IMR-90 (cell line): ENCODE measurements at regions not wholly inside any gene's neighbourhood (a gene's known extent, or its start where the extent isn't known, plus 50 kb on each side); places are given as distances from the start of the nearest gene placed in this dataset.

Experiments used
- ATAC-seq: fragments of 200-7000 bp; cut with Tn5 transposase; 2 replicates; pipeline ENCODE4 v1.9.1; 2020; ENCODE audit warnings: low read depth, mild to moderate bottlenecking, moderate library complexity
- BruUV-seq: library from RNA; stranded (reverse); fragments of 400-500 nt; replicated peaks from 2 replicates; lab custom pipeline; 2021; lab: Mats Ljungman, UMichigan
- CTCF ChIA-PET: fragments of 300-600 bp; formaldehyde crosslinking; extraction: SDS; loops from one replicate; lab custom pipeline; 2021; ENCODE audit warnings: antibody characterized with exemption; lab: Yijun Ruan, JAX
- POLR2A ChIA-PET: fragments of 300-600 bp; sonication (Branson Sonifier 250); formaldehyde crosslinking; loops from one replicate; lab custom pipeline; 2022; ENCODE audit warnings: antibody characterized with exemption; ENCODE audit not compliant: unreplicated experiment; lab: Charles Lee
- DNase-seq: peaks from one replicate; pipeline ENCODE4 v3.0.0; 2013
- H2AFZ ChIP-seq: replicated peaks from 2 replicates; pipeline ENCODE3; 2013; ENCODE audit warnings: low read length, mild to moderate bottlenecking; ENCODE audit not compliant: poor library complexity
- H2AK5ac ChIP-seq: 2 replicates; pipeline ENCODE4 v1.6.1; 2013; ENCODE audit warnings: low read depth, low read length, inconsistent platforms
- H2AK9ac ChIP-seq: replicated peaks from 2 replicates; pipeline ENCODE3; 2013; ENCODE audit warnings: mild to moderate bottlenecking, low read depth, low read length, moderate library complexity; ENCODE audit not compliant: poor library complexity
- H2BK120ac ChIP-seq: 2 replicates; pipeline ENCODE4 v1.6.1; 2013; ENCODE audit warnings: low read depth, low read length, inconsistent platforms
- H2BK15ac ChIP-seq: 3 replicates; pipeline ENCODE4 v1.6.1; 2013; ENCODE audit warnings: low read depth, low read length, inconsistent platforms
- H2BK20ac ChIP-seq: 2 replicates; pipeline ENCODE4 v1.6.1; 2013; ENCODE audit warnings: low read depth, mild to moderate bottlenecking, inconsistent platforms, low read length, moderate library complexity
- H2BK5ac ChIP-seq: 2 replicates; pipeline ENCODE4 v1.6.1; 2013; ENCODE audit warnings: mild to moderate bottlenecking, low read depth, low read length, inconsistent platforms; ENCODE audit not compliant: poor library complexity, severe bottlenecking
- H3K14ac ChIP-seq: replicated peaks from 2 replicates; pipeline ENCODE4 v1.6.1; 2013; ENCODE audit warnings: low read depth, low read length, inconsistent platforms
- H3K18ac ChIP-seq: 2 replicates; pipeline ENCODE4 v1.6.1; 2013; ENCODE audit warnings: low read depth, low read length, control low read depth
- H3K23ac ChIP-seq: 2 replicates; pipeline ENCODE4 v1.6.1; 2013; ENCODE audit warnings: low read depth, low read length, inconsistent platforms
- H3K27ac ChIP-seq: 2 replicates; pipeline ENCODE4 v1.5.1; 2013; ENCODE audit warnings: mild to moderate bottlenecking, control low read depth, low read length; ENCODE audit not compliant: insufficient read depth
- H3K27me3 ChIP-seq: 2 replicates; pipeline ENCODE4 v1.6.1; 2013; ENCODE audit warnings: low read length; ENCODE audit not compliant: control insufficient read depth, insufficient read depth
- H3K36me3 ChIP-seq: 2 replicates; pipeline ENCODE4 v1.6.1; 2013; ENCODE audit warnings: low read length, mixed read lengths; ENCODE audit not compliant: control insufficient read depth, insufficient read depth
- H3K4ac ChIP-seq: 2 replicates; pipeline ENCODE4 v1.6.1; 2013; ENCODE audit warnings: low read depth, low read length, inconsistent platforms
- H3K4me1 ChIP-seq: 2 replicates; pipeline ENCODE4 v1.6.1; 2013; ENCODE audit warnings: low read length, mixed read lengths; ENCODE audit not compliant: control insufficient read depth, insufficient read depth
- H3K4me2 ChIP-seq: 2 replicates; pipeline ENCODE4 v1.6.1; 2013; ENCODE audit warnings: low read depth, mild to moderate bottlenecking, control low read depth, low read length, moderate library complexity
- H3K4me3 ChIP-seq: 2 replicates; pipeline ENCODE4 v1.5.1; 2013; ENCODE audit warnings: low read depth, mild to moderate bottlenecking, control low read depth, low read length, moderate library complexity; ENCODE audit not compliant: insufficient read depth
- H3K56ac ChIP-seq: 2 replicates; pipeline ENCODE4 v1.6.1; 2013; ENCODE audit warnings: low read length, inconsistent platforms; ENCODE audit not compliant: insufficient read depth; ENCODE audit errors: extremely low read depth
- H3K79me1 ChIP-seq, 2 experiments: 2 replicates each; pipeline ENCODE4 v1.6.1; 2013; ENCODE audit warnings: low read length in 2 of 2, inconsistent platforms in 1 of 2, low read depth in 1 of 2
- H3K9ac ChIP-seq: 2 replicates; pipeline ENCODE4 v1.6.1; 2013; ENCODE audit warnings: low read depth, low read length, control low read depth
- H3K9me1 ChIP-seq: 2 replicates; pipeline ENCODE4 v1.6.1; 2013; ENCODE audit warnings: low read length, inconsistent platforms; ENCODE audit not compliant: insufficient read depth
- H3K9me3 ChIP-seq: 2 replicates; pipeline ENCODE4 v1.6.1; 2013; ENCODE audit warnings: low read length; ENCODE audit not compliant: control insufficient read depth, insufficient read depth
- H4K20me1 ChIP-seq: 2 replicates; pipeline ENCODE4 v1.6.1; 2013; ENCODE audit warnings: low read length, inconsistent platforms; ENCODE audit not compliant: insufficient read depth
- H4K5ac ChIP-seq: 2 replicates; pipeline ENCODE4 v1.6.1; 2013; ENCODE audit warnings: mild to moderate bottlenecking, low read depth, low read length, control low read depth
- H4K8ac ChIP-seq, 2 experiments: 2 replicates each; pipeline ENCODE4 v1.6.1; 2013; ENCODE audit warnings: low read depth in 2 of 2, low read length in 2 of 2, control low read depth in 1 of 2, inconsistent platforms in 1 of 2
- H4K91ac ChIP-seq: 2 replicates; pipeline ENCODE4 v1.6.1; 2013; ENCODE audit warnings: low read depth, low read length, inconsistent platforms; ENCODE audit not compliant: insufficient read depth
- BHLHE40 ChIP-seq: fragments of 150-350 bp; IDR thresholded peaks from 2 replicates; pipeline ENCODE4 v1.6.1; 2016; ENCODE audit warnings: mild to moderate bottlenecking, low read depth, low read length
- CEBPB ChIP-seq: IDR thresholded peaks from 2 replicates; pipeline ENCODE4 v1.6.1; 2012; ENCODE audit warnings: low read depth, low read length, improper control_type of control experiment
- CHD1 ChIP-seq: IDR thresholded peaks from 2 replicates; pipeline ENCODE4 v1.6.1; 2012; ENCODE audit warnings: low read depth, low read length, improper control_type of control experiment
- FOS ChIP-seq: fragments of 150-350 bp; IDR thresholded peaks from 2 replicates; pipeline ENCODE4 v1.6.1; 2016; ENCODE audit warnings: low read depth, low read length
- MAFK ChIP-seq: IDR thresholded peaks from 2 replicates; pipeline ENCODE4 v1.6.1; 2012; ENCODE audit warnings: low read depth, low read length, improper control_type of control experiment
- MAZ ChIP-seq: IDR thresholded peaks from 2 replicates; pipeline ENCODE4 v1.6.1; 2012; ENCODE audit warnings: low read depth, mild to moderate bottlenecking, low read length, improper control_type of control experiment, moderate library complexity, borderline replicate concordance
- MXI1 ChIP-seq: IDR thresholded peaks from 2 replicates; pipeline ENCODE4 v1.6.1; 2012; ENCODE audit warnings: low read depth, mild to moderate bottlenecking, low read length, moderate library complexity, borderline replicate concordance
- NFE2L2 ChIP-seq: fragments of 150-350 bp; IDR thresholded peaks from 2 replicates; pipeline ENCODE4 v1.6.1; 2016; ENCODE audit warnings: low read depth, mild to moderate bottlenecking, low read length
- POLR2A ChIP-seq: IDR thresholded peaks from 2 replicates; pipeline ENCODE4 v1.6.1; 2012; ENCODE audit warnings: mild to moderate bottlenecking, low read depth, low read length
- RAD21 ChIP-seq: IDR thresholded peaks from 2 replicates; pipeline ENCODE4 v1.6.1; 2012; ENCODE audit warnings: low read length, improper control_type of control experiment
- RCOR1 ChIP-seq: IDR thresholded peaks from 2 replicates; pipeline ENCODE4 v1.6.1; 2012; ENCODE audit warnings: mild to moderate bottlenecking, low read length, improper control_type of control experiment; ENCODE audit not compliant: insufficient replicate concordance
- RFX5 ChIP-seq: IDR thresholded peaks from 2 replicates; pipeline ENCODE4 v1.8.0; 2012; ENCODE audit warnings: low read depth, mild to moderate bottlenecking, low read length, moderate library complexity
- SMC3 ChIP-seq: fragments of 150-350 bp; IDR thresholded peaks from 2 replicates; pipeline ENCODE4 v1.6.1; 2016; ENCODE audit warnings: low read depth, mild to moderate bottlenecking, antibody characterized with exemption, low read length, moderate library complexity
- WGBS, 2 experiments: methylation state at CpG; one replicate each; pipeline versions ENCODE4 v1.1.5 to v1.1.7; 2013; ENCODE audit warnings: missing lambda C conversion rate in 2 of 2; ENCODE audit not compliant: insufficient read length in 1 of 2; ENCODE audit errors: extremely low coverage in 2 of 2; 5-methylcytosine and 5-hydroxymethylcytosine counted together
- dilution Hi-C: fragments of 300-500 bp; cut with HindIII; formaldehyde crosslinking; loops from one replicate; pipeline ENCODE4 v1.14.3; 2018; ENCODE audit warnings: low sequenced_read_pairs; ENCODE audit not compliant: unreplicated experiment
- in situ Hi-C: fragments of 300-500 bp; cut with MboI; formaldehyde crosslinking; loops from 3 replicates; pipeline ENCODE4 v1.14.3; 2019; ENCODE audit warnings: low sequenced_read_pairs, inconsistent platforms, mixed read lengths
- intact Hi-C: fragments of 100-400 bp; cut with micrococcal nuclease; formaldehyde crosslinking; loops from 2 replicates; pipeline ENCODE4 v1.10.0; 2022
- TF ChIP-seq, protein P1 (sequence below): fragments of 150-350 bp; IDR thresholded peaks from 2 replicates; pipeline ENCODE4 v1.6.1; 2017; ENCODE audit warnings: mild to moderate bottlenecking, antibody characterized with exemption, low read length, low read depth
- TF ChIP-seq, protein P2 (sequence below): fragments of 150-350 bp; IDR thresholded peaks from 2 replicates; pipeline ENCODE4 v1.6.1; 2016; ENCODE audit warnings: low read depth, mild to moderate bottlenecking, low read length, moderate library complexity, borderline replicate concordance
- TF ChIP-seq, protein P3 (sequence below): conservative IDR thresholded peaks from 2 replicates; pipeline ENCODE4 v1.5.1; 2012; ENCODE audit warnings: mild to moderate bottlenecking, low read depth, low read length, improper control_type of control experiment

- Histone ChIP-seq H3K4me1 (no peaks in the 10 kb centered on the region), H2BK20ac (no peak overlapping the region), H2AK5ac (no peak overlapping the region), H3K4me2 (no peak overlapping the region), H3K18ac (no peak overlapping the region), H4K5ac (no peak overlapping the region), H3K79me1 (no peaks in the 10 kb centered on the region), H3K4me3 (no peak overlapping the region), H3K27me3 (no peaks in the 10 kb centered on the region), H3K9ac (no peak overlapping the region), H2BK120ac (no peak overlapping the region), H4K8ac (no peak overlapping the region), H3K23ac (no peak overlapping the region), H2AK9ac (no peak overlapping the region), H4K20me1 (no peaks in the 10 kb centered on the region), H2AFZ (no peak overlapping the region), H3K9me3 (no peaks in the 10 kb centered on the region), H3K9me1 (no peaks in the 10 kb centered on the region), H3K56ac (no peak overlapping the region), H2BK15ac (no peak overlapping the region), H2BK5ac (no peak overlapping the region), H3K36me3 (no peaks in the 10 kb centered on the region), H3K4ac (no peak overlapping the region), H3K27ac (no peak overlapping the region), H4K91ac (no peak overlapping the region), H3K14ac (no peak overlapping the region)
- TF ChIP-seq, protein P1, sequence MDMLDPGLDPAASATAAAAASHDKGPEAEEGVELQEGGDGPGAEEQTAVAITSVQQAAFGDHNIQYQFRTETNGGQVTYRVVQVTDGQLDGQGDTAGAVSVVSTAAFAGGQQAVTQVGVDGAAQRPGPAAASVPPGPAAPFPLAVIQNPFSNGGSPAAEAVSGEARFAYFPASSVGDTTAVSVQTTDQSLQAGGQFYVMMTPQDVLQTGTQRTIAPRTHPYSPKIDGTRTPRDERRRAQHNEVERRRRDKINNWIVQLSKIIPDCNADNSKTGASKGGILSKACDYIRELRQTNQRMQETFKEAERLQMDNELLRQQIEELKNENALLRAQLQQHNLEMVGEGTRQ, result no peak
- TF ChIP-seq FOS, result no peak
- TF ChIP-seq RAD21, result no peak
- TF ChIP-seq CEBPB, result no peak
- TF ChIP-seq, protein P2, sequence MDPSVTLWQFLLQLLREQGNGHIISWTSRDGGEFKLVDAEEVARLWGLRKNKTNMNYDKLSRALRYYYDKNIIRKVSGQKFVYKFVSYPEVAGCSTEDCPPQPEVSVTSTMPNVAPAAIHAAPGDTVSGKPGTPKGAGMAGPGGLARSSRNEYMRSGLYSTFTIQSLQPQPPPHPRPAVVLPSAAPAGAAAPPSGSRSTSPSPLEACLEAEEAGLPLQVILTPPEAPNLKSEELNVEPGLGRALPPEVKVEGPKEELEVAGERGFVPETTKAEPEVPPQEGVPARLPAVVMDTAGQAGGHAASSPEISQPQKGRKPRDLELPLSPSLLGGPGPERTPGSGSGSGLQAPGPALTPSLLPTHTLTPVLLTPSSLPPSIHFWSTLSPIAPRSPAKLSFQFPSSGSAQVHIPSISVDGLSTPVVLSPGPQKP, result no peak
- no peak for TF ChIP-seq RFX5
- no peak for TF ChIP-seq MXI1
- TF ChIP-seq, protein P3, sequence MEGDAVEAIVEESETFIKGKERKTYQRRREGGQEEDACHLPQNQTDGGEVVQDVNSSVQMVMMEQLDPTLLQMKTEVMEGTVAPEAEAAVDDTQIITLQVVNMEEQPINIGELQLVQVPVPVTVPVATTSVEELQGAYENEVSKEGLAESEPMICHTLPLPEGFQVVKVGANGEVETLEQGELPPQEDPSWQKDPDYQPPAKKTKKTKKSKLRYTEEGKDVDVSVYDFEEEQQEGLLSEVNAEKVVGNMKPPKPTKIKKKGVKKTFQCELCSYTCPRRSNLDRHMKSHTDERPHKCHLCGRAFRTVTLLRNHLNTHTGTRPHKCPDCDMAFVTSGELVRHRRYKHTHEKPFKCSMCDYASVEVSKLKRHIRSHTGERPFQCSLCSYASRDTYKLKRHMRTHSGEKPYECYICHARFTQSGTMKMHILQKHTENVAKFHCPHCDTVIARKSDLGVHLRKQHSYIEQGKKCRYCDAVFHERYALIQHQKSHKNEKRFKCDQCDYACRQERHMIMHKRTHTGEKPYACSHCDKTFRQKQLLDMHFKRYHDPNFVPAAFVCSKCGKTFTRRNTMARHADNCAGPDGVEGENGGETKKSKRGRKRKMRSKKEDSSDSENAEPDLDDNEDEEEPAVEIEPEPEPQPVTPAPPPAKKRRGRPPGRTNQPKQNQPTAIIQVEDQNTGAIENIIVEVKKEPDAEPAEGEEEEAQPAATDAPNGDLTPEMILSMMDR, result no peak
- no peak for TF ChIP-seq RCOR1
- TF ChIP-seq MAZ, result no peak
- no peak for TF ChIP-seq NFE2L2
- no peak for TF ChIP-seq MAFK
- no peak for TF ChIP-seq BHLHE40
- TF ChIP-seq POLR2A, result no peak
- TF ChIP-seq CHD1, result no peak
- TF ChIP-seq SMC3, result no peak
- POLR2A ChIA-PET, result no interaction called here
- DNase-seq (no peak), ATAC-seq (no peak)
- CTCF ChIA-PET, result no interaction called here
- intact Hi-C loops, result loop anchor here (5.0 kb wide), 1 partner anchor 719 kb away; no protein-coding TSS in a partner anchor
- in situ Hi-C loops, result no loop called here
- no TSS peak for BruUV-seq
- dilution Hi-C loops, result no loop called here
- WGBS, 2 experiments, result no CpG with 5 or more reads among the region's 1 CpG
These were observed 232.1 kb downstream of the FZD1 start for GRCh38 chr7:91496251-91496820.
